ENCODE measurements at regions not wholly inside any gene's neighbourhood (a gene's known extent, or its start where the extent isn't known, plus 50 kb on each side); places are given as distances from the start of the nearest gene placed in this dataset.

DNA sequence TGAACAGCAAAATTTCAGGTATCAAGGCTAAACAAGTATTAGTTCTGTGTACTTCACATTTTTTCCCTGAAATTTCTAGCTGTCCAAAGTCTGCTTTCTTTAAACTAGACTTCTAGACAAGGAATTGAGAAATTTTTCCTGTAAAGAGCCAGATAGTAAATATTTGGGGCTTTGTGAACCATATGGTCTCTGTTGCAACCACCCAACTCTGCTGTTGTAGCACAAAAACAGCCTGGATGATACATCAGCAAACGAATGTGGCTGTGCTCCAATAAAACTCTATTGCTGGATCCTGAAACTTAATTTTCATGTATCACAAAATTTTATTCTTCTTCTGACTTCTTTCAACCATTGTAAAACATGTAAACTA, 96.0 kb upstream of the SLC38A4 start:
- H3K4me3 Mint-ChIP-seq (ENCODE audit: unreplicated experiment) = no peak overlapping the region
- H3K27me3 Mint-ChIP-seq (ENCODE audit: insufficient read depth, unreplicated experiment) = peaks cover 5% of the 10 kb centered on the region
- H3K4me1 Mint-ChIP-seq (ENCODE audit: low read depth, unreplicated experiment) = no peaks in the 10 kb centered on the region
- H3K4me3 ChIP-seq (ENCODE audit: low read depth, low read length) = no peak overlapping the region
- no peaks in the 10 kb centered on the region for H3K9me3 ChIP-seq
- DNase-seq = no peak
- ChIA-PET POLR2A (no interaction called here), CTCF (no interaction called here)
- H3K36me3 ChIP-seq (ENCODE audit: control insufficient read depth, insufficient read depth, low read length) = no peaks in the 10 kb centered on the region; the same call in 1 of the 2 replicates
- H3K9me3 Mint-ChIP-seq (ENCODE audit: unreplicated experiment) = peaks cover 8% of the 10 kb centered on the region
- no peaks in the 10 kb centered on the region for H3K27me3 ChIP-seq (replicated peaks; ENCODE audit: control insufficient read depth, insufficient read depth, low read length)
- intact Hi-C loops (cut with micrococcal nuclease; ENCODE audit: unreplicated experiment) = no loop called here
- H3K36me3 Mint-ChIP-seq (ENCODE audit: insufficient read depth, unreplicated experiment) = no peaks in the 10 kb centered on the region
- TF ChIP-seq, protein P1, sequence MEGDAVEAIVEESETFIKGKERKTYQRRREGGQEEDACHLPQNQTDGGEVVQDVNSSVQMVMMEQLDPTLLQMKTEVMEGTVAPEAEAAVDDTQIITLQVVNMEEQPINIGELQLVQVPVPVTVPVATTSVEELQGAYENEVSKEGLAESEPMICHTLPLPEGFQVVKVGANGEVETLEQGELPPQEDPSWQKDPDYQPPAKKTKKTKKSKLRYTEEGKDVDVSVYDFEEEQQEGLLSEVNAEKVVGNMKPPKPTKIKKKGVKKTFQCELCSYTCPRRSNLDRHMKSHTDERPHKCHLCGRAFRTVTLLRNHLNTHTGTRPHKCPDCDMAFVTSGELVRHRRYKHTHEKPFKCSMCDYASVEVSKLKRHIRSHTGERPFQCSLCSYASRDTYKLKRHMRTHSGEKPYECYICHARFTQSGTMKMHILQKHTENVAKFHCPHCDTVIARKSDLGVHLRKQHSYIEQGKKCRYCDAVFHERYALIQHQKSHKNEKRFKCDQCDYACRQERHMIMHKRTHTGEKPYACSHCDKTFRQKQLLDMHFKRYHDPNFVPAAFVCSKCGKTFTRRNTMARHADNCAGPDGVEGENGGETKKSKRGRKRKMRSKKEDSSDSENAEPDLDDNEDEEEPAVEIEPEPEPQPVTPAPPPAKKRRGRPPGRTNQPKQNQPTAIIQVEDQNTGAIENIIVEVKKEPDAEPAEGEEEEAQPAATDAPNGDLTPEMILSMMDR (IDR thresholded peaks at IDR 0.05; ENCODE audit: insufficient read depth in 1 of 2, low read depth in 1 of 2, low read length in 1 of 2, severe bottlenecking in 1 of 2, unreplicated experiment in 1 of 2) = no peak
- H3K4me1 ChIP-seq = 0 out of 2 replicates have a peak, but pooled peaks cover 5% of the 10 kb centered on the region
- no TSS peak for BruUV-seq (replicated peaks)
- no peak overlapping the region for H3K27ac Mint-ChIP-seq (ENCODE audit: unreplicated experiment)

DNA sequence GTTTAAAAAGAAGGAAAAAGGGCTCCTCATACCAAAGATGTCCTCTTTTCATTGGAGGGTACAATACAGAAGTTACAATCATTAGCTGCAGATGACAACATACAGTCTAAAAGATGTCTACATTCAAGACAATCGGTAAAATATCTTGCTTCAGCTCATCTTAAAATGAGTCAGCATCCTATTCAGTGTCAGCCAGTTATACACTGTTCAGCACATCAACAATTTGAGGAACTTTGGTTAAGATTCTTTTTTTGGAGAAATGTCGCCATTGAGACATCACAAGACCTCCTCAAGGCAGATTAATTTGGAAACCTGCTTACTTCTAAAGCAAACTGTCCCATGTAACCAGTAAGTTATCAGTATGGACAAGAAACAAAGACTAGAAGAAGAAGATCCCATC, 100.7 kb upstream of the SLC38A4 start:
- Histone ChIP-seq H3K27me3 (replicated peaks; ENCODE audit: control insufficient read depth, insufficient read depth, low read length) (no peaks in the 10 kb centered on the region), H3K9me3 (no peaks in the 10 kb centered on the region), H3K36me3 (ENCODE audit: control insufficient read depth, insufficient read depth, low read length) (no peaks in the 10 kb centered on the region; the same call in 1 of the 2 replicates), H3K4me3 (ENCODE audit: low read depth, low read length) (no peak overlapping the region), H3K4me1 (no peaks in the 10 kb centered on the region)
- no peak for DNase-seq
- H3K27me3 Mint-ChIP-seq (ENCODE audit: insufficient read depth, unreplicated experiment) = peaks cover 5% of the 10 kb centered on the region
- ChIA-PET POLR2A (no interaction called here), CTCF (no interaction called here)
- H3K4me1 Mint-ChIP-seq (ENCODE audit: low read depth, unreplicated experiment) = no peaks in the 10 kb centered on the region
- no peak overlapping the region for H3K27ac Mint-ChIP-seq (ENCODE audit: unreplicated experiment)
- TF ChIP-seq, protein P1 (IDR thresholded peaks at IDR 0.05; ENCODE audit: insufficient read depth in 1 of 2, low read depth in 1 of 2, low read length in 1 of 2, severe bottlenecking in 1 of 2, unreplicated experiment in 1 of 2) = no peak
- no peak overlapping the region for H3K4me3 Mint-ChIP-seq (ENCODE audit: unreplicated experiment)
- peaks cover 8% of the 10 kb centered on the region for H3K9me3 Mint-ChIP-seq (ENCODE audit: unreplicated experiment)
- H3K36me3 Mint-ChIP-seq (ENCODE audit: insufficient read depth, unreplicated experiment) = no peaks in the 10 kb centered on the region
- intact Hi-C loops (cut with micrococcal nuclease; ENCODE audit: unreplicated experiment) = no loop called here
- BruUV-seq (replicated peaks) = no TSS peak

DNA sequence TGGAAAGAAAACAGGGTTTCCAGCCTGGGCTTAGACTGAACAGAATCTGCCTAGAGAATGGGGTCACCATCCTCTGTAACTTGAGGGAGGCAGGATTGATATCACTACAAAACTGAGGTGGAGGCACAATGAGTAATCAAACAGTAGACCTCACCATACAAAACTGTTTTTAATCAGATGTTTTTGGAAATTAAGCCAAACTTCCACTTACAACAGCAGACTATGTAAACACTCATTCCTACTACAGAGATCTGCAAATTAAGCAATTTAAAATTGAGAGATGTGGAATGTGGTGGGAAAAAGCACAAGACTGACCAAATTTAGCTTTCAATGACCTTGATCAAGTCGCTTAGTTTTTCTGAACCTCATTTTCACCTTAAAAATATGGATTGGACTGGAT, 104.3 kb upstream of the SLC38A4 start:
- no peaks in the 10 kb centered on the region for H3K9me3 Mint-ChIP-seq (ENCODE audit: unreplicated experiment)
- no peaks in the 10 kb centered on the region for H3K27me3 ChIP-seq (replicated peaks; ENCODE audit: control insufficient read depth, insufficient read depth, low read length)
- no peaks in the 10 kb centered on the region for H3K36me3 Mint-ChIP-seq (ENCODE audit: insufficient read depth, unreplicated experiment)
- BruUV-seq (replicated peaks) = no TSS peak
- peaks cover 3% of the 10 kb centered on the region; the same call in 1 of the 2 replicates for H3K4me1 ChIP-seq
- H3K4me3 Mint-ChIP-seq (ENCODE audit: unreplicated experiment) = no peak overlapping the region
- TF ChIP-seq, protein P1 (IDR thresholded peaks at IDR 0.05; ENCODE audit: insufficient read depth in 1 of 2, low read depth in 1 of 2, low read length in 1 of 2, severe bottlenecking in 1 of 2, unreplicated experiment in 1 of 2) = no peak
- intact Hi-C loops (cut with micrococcal nuclease; ENCODE audit: unreplicated experiment) = loop anchor here (10.0 kb wide), 1 partner anchor 795 kb away; no protein-coding TSS in a partner anchor
- H3K4me3 ChIP-seq (ENCODE audit: low read depth, low read length) = no peak overlapping the region
- peaks cover 3% of the 10 kb centered on the region for H3K27me3 Mint-ChIP-seq (ENCODE audit: insufficient read depth, unreplicated experiment)
- no peak for DNase-seq
- ChIA-PET CTCF (no interaction called here), POLR2A (no interaction called here)
- no peak overlapping the region for H3K27ac Mint-ChIP-seq (ENCODE audit: unreplicated experiment)
- no peaks in the 10 kb centered on the region for H3K36me3 ChIP-seq (ENCODE audit: control insufficient read depth, insufficient read depth, low read length)
- no peaks in the 10 kb centered on the region for H3K9me3 ChIP-seq
- no peaks in the 10 kb centered on the region for H3K4me1 Mint-ChIP-seq (ENCODE audit: low read depth, unreplicated experiment)

Measured in Caco-2 (cell line).